Thoracic aorta (tissue), 2 donors: ENCODE measurements at regions not wholly inside any gene's neighbourhood (a gene's known extent, or its start where the extent isn't known, plus 50 kb on each side); places are given as distances from the start of the nearest gene placed in this dataset.

ENCODE experiments used
- ATAC-seq: fragments of 150-250 bp; one replicate; pipeline ENCODE4 v1.8.0; 2017; ENCODE audit warnings: low read depth; ENCODE audit not compliant: insufficient number of reproducible peaks, low FRiP score
- DNase-seq: peaks from one replicate; pipeline ENCODE4 v3.0.0-alpha.2; 2020; ENCODE audit warnings: low spot score
- H3K27ac ChIP-seq, 2 donors: fragments of 200-600 bp; sonication (generic); 1 replicate in 1 of 2; 2 replicates in 1 of 2; pipeline ENCODE4 v1.5.1; 2016; ENCODE audit warnings: mild to moderate bottlenecking in 2 of 2, moderate library complexity in 2 of 2
- H3K27me3 ChIP-seq: fragments of 200-600 bp; sonication (generic); replicated peaks from 2 replicates; pipeline ENCODE4 v1.6.0; 2016; ENCODE audit warnings: mild to moderate bottlenecking; ENCODE audit not compliant: insufficient read depth
- H3K36me3 ChIP-seq: fragments of 200-600 bp; sonication (generic); one replicate; pipeline ENCODE4 v1.5.1; 2016
- H3K4me1 ChIP-seq, 2 donors: fragments of 200-600 bp; sonication (generic); 1 replicate in 1 of 2; 2 replicates in 1 of 2; pipeline versions ENCODE4 v1.5.1 to v1.6.0; 2016; ENCODE audit warnings: low read depth in 2 of 2, mild to moderate bottlenecking in 1 of 2; ENCODE audit not compliant: control insufficient read depth in 1 of 2
- H3K4me3 ChIP-seq: fragments of 200-600 bp; sonication (generic); 2 replicates; pipeline ENCODE4 v1.5.1; 2016; ENCODE audit warnings: mild to moderate bottlenecking
- H3K9me3 ChIP-seq: fragments of 200-600 bp; sonication (generic); 2 replicates; pipeline ENCODE4 v1.5.1; 2016
- TF ChIP-seq, protein P1 (sequence below): fragments of 200-600 bp; sonication (generic); IDR thresholded peaks from one replicate; pipeline ENCODE4 v1.5.1; 2019; ENCODE audit warnings: antibody characterized with exemption

GRCh38 chr6:71592643-71593042 lies 293.7 kb upstream of the RIMS1 start:
- Histone ChIP-seq H3K9me3 (no peaks in the 10 kb centered on the region), H3K27me3 (no peaks in the 10 kb centered on the region), H3K4me3 (no peak overlapping the region), H3K36me3 (no peaks in the 10 kb centered on the region), H3K4me1 (no peaks in the 10 kb centered on the region), H3K27ac (no peak overlapping the region)
- no peak for DNase-seq
- no peak for ATAC-seq
- TF ChIP-seq, protein P1, sequence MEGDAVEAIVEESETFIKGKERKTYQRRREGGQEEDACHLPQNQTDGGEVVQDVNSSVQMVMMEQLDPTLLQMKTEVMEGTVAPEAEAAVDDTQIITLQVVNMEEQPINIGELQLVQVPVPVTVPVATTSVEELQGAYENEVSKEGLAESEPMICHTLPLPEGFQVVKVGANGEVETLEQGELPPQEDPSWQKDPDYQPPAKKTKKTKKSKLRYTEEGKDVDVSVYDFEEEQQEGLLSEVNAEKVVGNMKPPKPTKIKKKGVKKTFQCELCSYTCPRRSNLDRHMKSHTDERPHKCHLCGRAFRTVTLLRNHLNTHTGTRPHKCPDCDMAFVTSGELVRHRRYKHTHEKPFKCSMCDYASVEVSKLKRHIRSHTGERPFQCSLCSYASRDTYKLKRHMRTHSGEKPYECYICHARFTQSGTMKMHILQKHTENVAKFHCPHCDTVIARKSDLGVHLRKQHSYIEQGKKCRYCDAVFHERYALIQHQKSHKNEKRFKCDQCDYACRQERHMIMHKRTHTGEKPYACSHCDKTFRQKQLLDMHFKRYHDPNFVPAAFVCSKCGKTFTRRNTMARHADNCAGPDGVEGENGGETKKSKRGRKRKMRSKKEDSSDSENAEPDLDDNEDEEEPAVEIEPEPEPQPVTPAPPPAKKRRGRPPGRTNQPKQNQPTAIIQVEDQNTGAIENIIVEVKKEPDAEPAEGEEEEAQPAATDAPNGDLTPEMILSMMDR, result no peak

GRCh38 chr6:71599359-71599758 lies 287.0 kb upstream of the RIMS1 start:
- ATAC-seq (no peak), DNase-seq (no peak)
- TF ChIP-seq, protein P1, result no peak
- Histone ChIP-seq H3K9me3 (no peaks in the 10 kb centered on the region), H3K36me3 (no peaks in the 10 kb centered on the region), H3K27ac (no peak overlapping the region), H3K27me3 (no peaks in the 10 kb centered on the region), H3K4me3 (no peak overlapping the region), H3K4me1 (peaks cover 5 to 27% of the 10 kb centered on the region in 2 donors)

- DNase-seq (no peak), ATAC-seq (no peak)
- Histone ChIP-seq H3K9me3 (no peaks in the 10 kb centered on the region), H3K36me3 (no peaks in the 10 kb centered on the region), H3K4me1 (peaks cover 5 to 27% of the 10 kb centered on the region in 2 donors), H3K27me3 (no peaks in the 10 kb centered on the region), H3K4me3 (no peak overlapping the region), H3K27ac (no peak overlapping the region)
- TF ChIP-seq, protein P1, result no peak
Observed at GRCh38 chr6:71602385-71603007, 283.9 kb upstream of the RIMS1 start.

DNA sequence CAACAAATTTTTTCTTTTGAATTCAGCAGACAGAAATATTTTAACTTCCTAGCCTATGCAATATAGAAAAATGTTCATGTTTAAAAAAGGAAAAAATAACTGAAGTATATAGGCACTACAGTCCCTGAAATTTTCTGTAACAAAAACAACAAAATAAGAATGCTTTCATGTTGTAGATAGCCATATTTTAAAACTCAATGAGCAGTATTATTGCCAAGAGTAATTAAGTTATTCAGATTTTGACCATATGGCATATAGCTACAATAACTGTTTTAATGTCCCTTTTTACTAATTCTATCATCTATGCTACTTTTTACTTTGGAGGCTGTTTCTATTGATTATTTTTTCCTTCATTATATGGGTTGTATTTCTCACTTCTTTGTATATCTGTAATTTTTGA lies 283.3 kb upstream of the RIMS1 start:
- DNase-seq (no peak), ATAC-seq (no peak)
- TF ChIP-seq, protein P1, result no peak
- H3K36me3 ChIP-seq, result no peaks in the 10 kb centered on the region
- H3K4me3 ChIP-seq, result no peak overlapping the region
- no peaks in the 10 kb centered on the region for H3K9me3 ChIP-seq
- peaks cover 5 to 27% of the 10 kb centered on the region in 2 donors for H3K4me1 ChIP-seq
- H3K27ac ChIP-seq, result no peak overlapping the region
- H3K27me3 ChIP-seq, result no peaks in the 10 kb centered on the region

- DNase-seq, result no peak
- ATAC-seq, result no peak
- no peaks in the 10 kb centered on the region for H3K27me3 ChIP-seq
- no peaks in the 10 kb centered on the region for H3K4me1 ChIP-seq
- H3K4me3 ChIP-seq, result no peak overlapping the region
- TF ChIP-seq, protein P1, result no peak
- no peaks in the 10 kb centered on the region for H3K9me3 ChIP-seq
- H3K36me3 ChIP-seq, result no peaks in the 10 kb centered on the region
- no peak overlapping the region for H3K27ac ChIP-seq
Observed at GRCh38 chr6:71608646-71609045, 277.7 kb upstream of the RIMS1 start.
